Subcutaneous abdominal adipose tissue (tissue), 5 donors: ENCODE measurements at regions not wholly inside any gene's neighbourhood (a gene's known extent, or its start where the extent isn't known, plus 50 kb on each side); places are given as distances from the start of the nearest gene placed in this dataset.
"Not testable (repeated sequence)": the region's sequence is repeated elsewhere in the genome, so short reads cannot be mapped to it uniquely, and the experiment has no call there.

Experiments used
- H3K27ac ChIP-seq: one replicate; pipeline ENCODE4 v1.7.0; 2013; ENCODE audit warnings: low read depth, mild to moderate bottlenecking, inconsistent platforms, low read length, moderate library complexity
- H3K27me3 ChIP-seq, 5 donors: one replicate each; pipeline ENCODE4 v1.7.0; 2013; ENCODE audit warnings: low read length in 5 of 5, inconsistent platforms in 1 of 5; ENCODE audit not compliant: control insufficient read depth in 5 of 5, insufficient read depth in 4 of 5
- H3K36me3 ChIP-seq, 5 donors: one replicate each; pipeline ENCODE4 v1.7.0; 2013; ENCODE audit warnings: low read length in 5 of 5; ENCODE audit not compliant: control insufficient read depth in 5 of 5, insufficient read depth in 5 of 5
- H3K4me1 ChIP-seq, 5 donors: one replicate each; pipeline ENCODE4 v1.7.0; 2013; ENCODE audit warnings: low read length in 5 of 5, mild to moderate bottlenecking in 3 of 5, moderate library complexity in 1 of 5; ENCODE audit not compliant: control insufficient read depth in 5 of 5, insufficient read depth in 5 of 5
- H3K4me3 ChIP-seq, 5 donors: one replicate each; pipeline ENCODE4 v1.7.0; 2013; ENCODE audit warnings: low read length in 5 of 5, low read depth in 1 of 5
- H3K9ac ChIP-seq, 5 donors: one replicate each; pipeline ENCODE4 v1.7.0; 2013; ENCODE audit warnings: low read length in 5 of 5, mild to moderate bottlenecking in 4 of 5, moderate library complexity in 3 of 5
- H3K9me3 ChIP-seq, 5 donors: one replicate each; pipeline ENCODE4 v1.7.0; 2013; ENCODE audit warnings: low read length in 5 of 5; ENCODE audit not compliant: control insufficient read depth in 5 of 5
- donor health status: healthy.
- donor health status: healthy.
- donor health status: healthy.
- donor health status: healthy.
- donor health status: healthy.

GRCh38 chrX:39430551-39430950 lies 629.3 kb downstream of the MID1IP1 start:
- H3K36me3 ChIP-seq, result no peaks in the 10 kb centered on the region
- H3K9me3 ChIP-seq, result no peaks in the 10 kb centered on the region
- no peak overlapping the region for H3K27ac ChIP-seq
- peaks cover 4 to 13% (median 6%) of the 10 kb centered on the region in 5 donors for H3K27me3 ChIP-seq
- H3K4me1 ChIP-seq, result no peaks in the 10 kb centered on the region
- no peak overlapping the region for H3K9ac ChIP-seq
- H3K4me3 ChIP-seq, result no peak overlapping the region

GRCh38 chrX:39431893-39432292 lies 630.6 kb downstream of the MID1IP1 start:
- Histone ChIP-seq H3K36me3 (no peaks in the 10 kb centered on the region), H3K9me3 (peaks cover 0 to 2% (median 1%) of the 10 kb centered on the region in 5 donors), H3K27ac (no peak overlapping the region), H3K4me1 (no peaks in the 10 kb centered on the region), H3K27me3 (peaks cover 2 to 12% (median 5%) of the 10 kb centered on the region in 5 donors), H3K4me3 (no peak overlapping the region), H3K9ac (no peak overlapping the region)

GRCh38 chrX:39434671-39435070 lies 633.4 kb downstream of the MID1IP1 start:
- H3K36me3 ChIP-seq, H3K27ac ChIP-seq, H3K27me3 ChIP-seq, H3K9ac ChIP-seq, H3K4me3 ChIP-seq, H3K4me1 ChIP-seq: not testable (repeated sequence)
- peaks cover 5 to 12% (median 10%) of the 10 kb centered on the region in 5 donors for H3K9me3 ChIP-seq

GRCh38 chrX:39436538-39436937 lies 635.3 kb downstream of the MID1IP1 start:
- not testable (repeated sequence) for H3K4me1 ChIP-seq, H3K27ac ChIP-seq, H3K4me3 ChIP-seq, H3K9ac ChIP-seq, H3K36me3 ChIP-seq
- Histone ChIP-seq H3K27me3 (peaks cover 3 to 13% (median 7%) of the 10 kb centered on the region in 5 donors), H3K9me3 (peaks cover 5 to 12% (median 10%) of the 10 kb centered on the region in 5 donors)

- Histone ChIP-seq H3K27ac (no peak overlapping the region), H3K4me1 (no peaks in the 10 kb centered on the region), H3K36me3 (no peaks in the 10 kb centered on the region), H3K27me3 (peaks cover 0 to 13% (median 7%) of the 10 kb centered on the region in 5 donors), H3K9me3 (peaks cover 5 to 12% (median 10%) of the 10 kb centered on the region in 5 donors), H3K4me3 (no peak overlapping the region), H3K9ac (no peak overlapping the region)
Measured at GRCh38 chrX:39437670-39438441, 636.6 kb downstream of the MID1IP1 start.

- Histone ChIP-seq H3K4me3 (no peak overlapping the region), H3K27ac (no peak overlapping the region), H3K9ac (no peak overlapping the region), H3K9me3 (peaks cover 5 to 12% (median 10%) of the 10 kb centered on the region in 5 donors), H3K4me1 (no peaks in the 10 kb centered on the region), H3K27me3 (peaks cover 0 to 13% (median 3%) of the 10 kb centered on the region in 5 donors), H3K36me3 (no peaks in the 10 kb centered on the region)
Measured at GRCh38 chrX:39438603-39439602, 637.6 kb downstream of the MID1IP1 start.

GRCh38 chrX:39439906-39440798 lies 638.9 kb downstream of the MID1IP1 start:
- H3K36me3 ChIP-seq, result no peaks in the 10 kb centered on the region
- H3K9me3 ChIP-seq, result peaks cover 5 to 12% (median 10%) of the 10 kb centered on the region in 5 donors
- no peak overlapping the region for H3K9ac ChIP-seq
- peaks cover 0 to 13% (median 3%) of the 10 kb centered on the region in 5 donors for H3K27me3 ChIP-seq
- H3K27ac ChIP-seq, result no peak overlapping the region
- no peaks in the 10 kb centered on the region for H3K4me1 ChIP-seq
- no peak overlapping the region for H3K4me3 ChIP-seq

GRCh38 chrX:39440799-39441284 lies 639.6 kb downstream of the MID1IP1 start:
- Histone ChIP-seq H3K4me1 (no peaks in the 10 kb centered on the region), H3K4me3 (no peak overlapping the region), H3K36me3 (no peaks in the 10 kb centered on the region), H3K9me3 (peaks cover 5 to 12% (median 10%) of the 10 kb centered on the region in 5 donors), H3K27me3 (peaks cover 0 to 13% (median 6%) of the 10 kb centered on the region in 5 donors), H3K27ac (no peak overlapping the region), H3K9ac (no peak overlapping the region)

GRCh38 chrX:39442332-39442731 lies 641.1 kb downstream of the MID1IP1 start:
- peaks cover 0 to 10% (median 4%) of the 10 kb centered on the region in 5 donors for H3K27me3 ChIP-seq
- no peak overlapping the region for H3K9ac ChIP-seq
- H3K27ac ChIP-seq, result no peak overlapping the region
- H3K4me1 ChIP-seq, result no peaks in the 10 kb centered on the region
- peaks cover 3 to 6% (median 5%) of the 10 kb centered on the region in 5 donors for H3K9me3 ChIP-seq
- no peaks in the 10 kb centered on the region for H3K36me3 ChIP-seq
- no peak overlapping the region for H3K4me3 ChIP-seq
